GM12878 (cell line): ENCODE measurements at regions not wholly inside any gene's neighbourhood (a gene's known extent, or its start where the extent isn't known, plus 50 kb on each side); places are given as distances from the start of the nearest gene placed in this dataset.

Experiments used
- CBX3 ChIP-seq: fragments of 200-600 bp; sonication (generic); IDR thresholded peaks from 2 replicates; pipeline ENCODE4 v1.6.1; 2016; ENCODE audit warnings: low read depth, borderline replicate concordance
- CHD2 ChIP-seq: IDR thresholded peaks from 2 replicates; pipeline ENCODE4 v1.6.1; 2011; ENCODE audit warnings: low read depth, low read length, improper control_type of control experiment, borderline replicate concordance
- CREM ChIP-seq: IDR thresholded peaks from 2 replicates; pipeline ENCODE4 v1.6.1; 2014; ENCODE audit warnings: antibody characterized with exemption, low read depth
- EP300 ChIP-seq, 2 experiments: fragments of 150-350 bp in 1 of 2; IDR thresholded peaks; 2 replicates each; pipeline ENCODE4 v1.6.1; 2011 to 2012; ENCODE audit warnings: low read depth in 2 of 2, low read length in 2 of 2, borderline replicate concordance in 1 of 2, improper control_type of control experiment in 1 of 2, inconsistent platforms in 1 of 2; ENCODE audit not compliant: control insufficient read depth in 1 of 2
- EZH2 ChIP-seq: IDR thresholded peaks from 2 replicates; pipeline ENCODE4 v1.6.1; 2012; ENCODE audit warnings: low read depth, mild to moderate bottlenecking, control low read depth, inconsistent platforms, low read length, borderline replicate concordance; ENCODE audit not compliant: control insufficient read depth
- FOXM1 ChIP-seq: IDR thresholded peaks from 2 replicates; pipeline ENCODE4 v1.6.1; 2012; ENCODE audit warnings: low read depth, mild to moderate bottlenecking, inconsistent platforms, low read length, moderate library complexity
- HDGF ChIP-seq: fragments of 450-650 bp; IDR thresholded peaks from 2 replicates; pipeline ENCODE4 v1.6.1; 2016; ENCODE audit warnings: antibody characterized with exemption
- MAX ChIP-seq: IDR thresholded peaks from 2 replicates; pipeline ENCODE4 v1.6.1; 2012; ENCODE audit warnings: low read depth, low read length, improper control_type of control experiment
- MYC ChIP-seq: IDR thresholded peaks from 2 replicates; pipeline ENCODE4 v1.6.1; 2011; ENCODE audit warnings: mild to moderate bottlenecking, low read length, moderate library complexity, inconsistent platforms; ENCODE audit not compliant: insufficient read depth, insufficient replicate concordance, insufficient read length, severe bottlenecking
- NFIC ChIP-seq: IDR thresholded peaks from 2 replicates; pipeline ENCODE4 v1.6.1; 2012; ENCODE audit warnings: low read depth, mild to moderate bottlenecking, inconsistent platforms, low read length, moderate library complexity
- NR2F1 ChIP-seq: fragments of 450-650 bp; conservative IDR thresholded peaks from 2 replicates; pipeline ENCODE4 v1.6.1; 2017; ENCODE audit warnings: mild to moderate bottlenecking
- SMARCA5 ChIP-seq: fragments of 450-650 bp; IDR thresholded peaks from 2 replicates; pipeline ENCODE4 v1.6.1; 2017; ENCODE audit warnings: mild to moderate bottlenecking
- SPI1 ChIP-seq: IDR thresholded peaks from 2 replicates; pipeline ENCODE4 v1.6.1; 2011; ENCODE audit warnings: low read depth, mild to moderate bottlenecking, low read length, moderate library complexity, borderline replicate concordance; ENCODE audit not compliant: insufficient read depth
- SUZ12 ChIP-seq: fragments of 200-600 bp; sonication (generic); IDR thresholded peaks from one replicate; pipeline ENCODE4 v1.6.1; 2018; ENCODE audit warnings: antibody characterized with exemption, mild to moderate bottlenecking; ENCODE audit not compliant: unreplicated experiment
- YY1 ChIP-seq: IDR thresholded peaks from 2 replicates; pipeline ENCODE4 v1.6.1; 2011; ENCODE audit warnings: low read depth, mild to moderate bottlenecking, low read length
- ZBED1 ChIP-seq: IDR thresholded peaks from 2 replicates; pipeline ENCODE4 v1.6.1; 2016; ENCODE audit warnings: borderline replicate concordance
- TF ChIP-seq, protein P1 (sequence below): IDR thresholded peaks from 2 replicates; pipeline ENCODE4 v1.6.1; 2011; ENCODE audit warnings: low read depth, mild to moderate bottlenecking, low read length, moderate library complexity, borderline replicate concordance; ENCODE audit errors: extremely low read depth
- TF ChIP-seq, protein P2 (sequence below): IDR thresholded peaks from 2 replicates; pipeline ENCODE4 v1.6.1; 2011; ENCODE audit warnings: low read depth, low read length, improper control_type of control experiment, borderline replicate concordance
- TF ChIP-seq, protein P3 (sequence below): fragments of 450-650 bp; formaldehyde crosslinking; IDR thresholded peaks from 2 replicates; pipeline ENCODE4 v1.4.0; 2020; ENCODE audit warnings: mild to moderate bottlenecking, moderate library complexity
- TF ChIP-seq, protein P4 (sequence below): fragments of 450-650 bp; IDR thresholded peaks from 2 replicates; pipeline ENCODE4 v1.6.1; 2017; ENCODE audit warnings: antibody characterized with exemption, mild to moderate bottlenecking, moderate library complexity

DNA sequence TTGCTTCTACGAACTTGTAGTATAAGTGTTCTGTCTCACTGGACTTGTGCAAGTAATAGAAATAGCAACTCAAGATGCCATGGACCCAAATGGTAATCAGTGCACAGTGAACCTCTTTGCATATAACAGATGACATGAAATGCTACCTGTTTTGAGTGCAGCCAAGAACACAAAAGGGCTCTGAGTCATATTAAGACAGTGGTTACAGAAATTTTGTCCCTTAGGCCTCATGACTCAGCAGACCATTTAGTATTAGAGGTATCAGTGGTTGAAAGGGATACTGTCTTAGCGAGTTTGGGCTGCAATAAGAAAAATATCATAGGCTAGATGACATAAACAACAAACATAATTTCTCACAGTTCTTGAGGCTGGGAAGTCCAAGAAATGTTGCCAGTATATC is 502.9 kb upstream of the PCDH10 start (continued):
- TF ChIP-seq, protein P1, sequence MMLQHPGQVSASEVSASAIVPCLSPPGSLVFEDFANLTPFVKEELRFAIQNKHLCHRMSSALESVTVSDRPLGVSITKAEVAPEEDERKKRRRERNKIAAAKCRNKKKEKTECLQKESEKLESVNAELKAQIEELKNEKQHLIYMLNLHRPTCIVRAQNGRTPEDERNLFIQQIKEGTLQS: no peak
- TF ChIP-seq CHD2 (no peak), SUZ12 (no peak), EZH2 (no peak), HDGF (no peak), SPI1 (no peak), MAX (no peak), YY1 (no peak), MYC (no peak), NR2F1 (no peak; the same call in 1 of the 2 replicates), ZBED1 (peak; percentile 70; the same call in 1 of the 2 replicates), CREM (peak; percentile 71), CBX3 (no peak), NFIC (peak; percentile 89), EP300 (IDR thresholded peaks at IDR 0.05; ENCODE audit: borderline replicate concordance in 1 of 2, control insufficient read depth in 1 of 2, low read depth in 2 of 2, low read length in 2 of 2) (peak; percentile 61 to 62), FOXM1 (peak; percentile 75), SMARCA5 (no peak)
- TF ChIP-seq, protein P2, sequence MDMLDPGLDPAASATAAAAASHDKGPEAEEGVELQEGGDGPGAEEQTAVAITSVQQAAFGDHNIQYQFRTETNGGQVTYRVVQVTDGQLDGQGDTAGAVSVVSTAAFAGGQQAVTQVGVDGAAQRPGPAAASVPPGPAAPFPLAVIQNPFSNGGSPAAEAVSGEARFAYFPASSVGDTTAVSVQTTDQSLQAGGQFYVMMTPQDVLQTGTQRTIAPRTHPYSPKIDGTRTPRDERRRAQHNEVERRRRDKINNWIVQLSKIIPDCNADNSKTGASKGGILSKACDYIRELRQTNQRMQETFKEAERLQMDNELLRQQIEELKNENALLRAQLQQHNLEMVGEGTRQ: no peak
- TF ChIP-seq, protein P3, sequence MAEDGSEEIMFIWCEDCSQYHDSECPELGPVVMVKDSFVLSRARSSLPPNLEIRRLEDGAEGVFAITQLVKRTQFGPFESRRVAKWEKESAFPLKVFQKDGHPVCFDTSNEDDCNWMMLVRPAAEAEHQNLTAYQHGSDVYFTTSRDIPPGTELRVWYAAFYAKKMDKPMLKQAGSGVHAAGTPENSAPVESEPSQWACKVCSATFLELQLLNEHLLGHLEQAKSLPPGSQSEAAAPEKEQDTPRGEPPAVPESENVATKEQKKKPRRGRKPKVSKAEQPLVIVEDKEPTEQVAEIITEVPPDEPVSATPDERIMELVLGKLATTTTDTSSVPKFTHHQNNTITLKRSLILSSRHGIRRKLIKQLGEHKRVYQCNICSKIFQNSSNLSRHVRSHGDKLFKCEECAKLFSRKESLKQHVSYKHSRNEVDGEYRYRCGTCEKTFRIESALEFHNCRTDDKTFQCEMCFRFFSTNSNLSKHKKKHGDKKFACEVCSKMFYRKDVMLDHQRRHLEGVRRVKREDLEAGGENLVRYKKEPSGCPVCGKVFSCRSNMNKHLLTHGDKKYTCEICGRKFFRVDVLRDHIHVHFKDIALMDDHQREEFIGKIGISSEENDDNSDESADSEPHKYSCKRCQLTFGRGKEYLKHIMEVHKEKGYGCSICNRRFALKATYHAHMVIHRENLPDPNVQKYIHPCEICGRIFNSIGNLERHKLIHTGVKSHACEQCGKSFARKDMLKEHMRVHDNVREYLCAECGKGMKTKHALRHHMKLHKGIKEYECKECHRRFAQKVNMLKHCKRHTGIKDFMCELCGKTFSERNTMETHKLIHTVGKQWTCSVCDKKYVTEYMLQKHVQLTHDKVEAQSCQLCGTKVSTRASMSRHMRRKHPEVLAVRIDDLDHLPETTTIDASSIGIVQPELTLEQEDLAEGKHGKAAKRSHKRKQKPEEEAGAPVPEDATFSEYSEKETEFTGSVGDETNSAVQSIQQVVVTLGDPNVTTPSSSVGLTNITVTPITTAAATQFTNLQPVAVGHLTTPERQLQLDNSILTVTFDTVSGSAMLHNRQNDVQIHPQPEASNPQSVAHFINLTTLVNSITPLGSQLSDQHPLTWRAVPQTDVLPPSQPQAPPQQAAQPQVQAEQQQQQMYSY (CRISPR knock-in tag): no peak
- TF ChIP-seq, protein P4, sequence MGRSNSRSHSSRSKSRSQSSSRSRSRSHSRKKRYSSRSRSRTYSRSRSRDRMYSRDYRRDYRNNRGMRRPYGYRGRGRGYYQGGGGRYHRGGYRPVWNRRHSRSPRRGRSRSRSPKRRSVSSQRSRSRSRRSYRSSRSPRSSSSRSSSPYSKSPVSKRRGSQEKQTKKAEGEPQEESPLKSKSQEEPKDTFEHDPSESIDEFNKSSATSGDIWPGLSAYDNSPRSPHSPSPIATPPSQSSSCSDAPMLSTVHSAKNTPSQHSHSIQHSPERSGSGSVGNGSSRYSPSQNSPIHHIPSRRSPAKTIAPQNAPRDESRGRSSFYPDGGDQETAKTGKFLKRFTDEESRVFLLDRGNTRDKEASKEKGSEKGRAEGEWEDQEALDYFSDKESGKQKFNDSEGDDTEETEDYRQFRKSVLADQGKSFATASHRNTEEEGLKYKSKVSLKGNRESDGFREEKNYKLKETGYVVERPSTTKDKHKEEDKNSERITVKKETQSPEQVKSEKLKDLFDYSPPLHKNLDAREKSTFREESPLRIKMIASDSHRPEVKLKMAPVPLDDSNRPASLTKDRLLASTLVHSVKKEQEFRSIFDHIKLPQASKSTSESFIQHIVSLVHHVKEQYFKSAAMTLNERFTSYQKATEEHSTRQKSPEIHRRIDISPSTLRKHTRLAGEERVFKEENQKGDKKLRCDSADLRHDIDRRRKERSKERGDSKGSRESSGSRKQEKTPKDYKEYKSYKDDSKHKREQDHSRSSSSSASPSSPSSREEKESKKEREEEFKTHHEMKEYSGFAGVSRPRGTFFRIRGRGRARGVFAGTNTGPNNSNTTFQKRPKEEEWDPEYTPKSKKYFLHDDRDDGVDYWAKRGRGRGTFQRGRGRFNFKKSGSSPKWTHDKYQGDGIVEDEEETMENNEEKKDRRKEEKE: no peak
